MM.1S (cell line): ENCODE measurements at regions not wholly inside any gene's neighbourhood (a gene's known extent, or its start where the extent isn't known, plus 50 kb on each side); places are given as distances from the start of the nearest gene placed in this dataset.

Experiments used
- EZH2 ChIP-seq: fragments of 300-600 bp; sonication (generic); optimal IDR thresholded peaks from 2 replicates; pipeline ENCODE3; 2017; ENCODE audit warnings: low read depth, mild to moderate bottlenecking, antibody characterized with exemption, low read length, mixed read lengths
- TF ChIP-seq, protein P1 (sequence below): fragments of 300-600 bp; sonication (generic); IDR thresholded peaks from 2 replicates; pipeline ENCODE4 v1.5.1; 2016; ENCODE audit warnings: antibody characterized with exemption, low read length, mixed read lengths

DNA sequence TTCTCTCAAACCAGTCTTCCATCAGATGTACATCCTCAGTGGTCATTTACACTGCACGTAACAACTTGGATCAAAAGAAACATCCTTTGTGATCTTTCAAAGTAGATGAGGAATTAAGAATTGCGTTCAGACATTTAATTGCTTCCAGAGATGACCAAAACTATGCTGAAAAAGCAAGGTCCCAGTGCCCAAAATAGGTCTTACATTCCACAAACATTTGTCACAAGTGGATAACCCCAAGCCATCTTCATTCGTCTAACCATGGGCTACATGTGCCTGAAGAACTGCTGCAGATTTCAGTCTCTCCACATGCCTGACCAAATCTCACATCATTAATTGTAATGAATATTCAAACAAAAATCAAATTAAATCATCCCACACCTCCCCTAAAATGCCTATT is 273.6 kb downstream of the SHOX2 start:
- TF ChIP-seq, protein P1, sequence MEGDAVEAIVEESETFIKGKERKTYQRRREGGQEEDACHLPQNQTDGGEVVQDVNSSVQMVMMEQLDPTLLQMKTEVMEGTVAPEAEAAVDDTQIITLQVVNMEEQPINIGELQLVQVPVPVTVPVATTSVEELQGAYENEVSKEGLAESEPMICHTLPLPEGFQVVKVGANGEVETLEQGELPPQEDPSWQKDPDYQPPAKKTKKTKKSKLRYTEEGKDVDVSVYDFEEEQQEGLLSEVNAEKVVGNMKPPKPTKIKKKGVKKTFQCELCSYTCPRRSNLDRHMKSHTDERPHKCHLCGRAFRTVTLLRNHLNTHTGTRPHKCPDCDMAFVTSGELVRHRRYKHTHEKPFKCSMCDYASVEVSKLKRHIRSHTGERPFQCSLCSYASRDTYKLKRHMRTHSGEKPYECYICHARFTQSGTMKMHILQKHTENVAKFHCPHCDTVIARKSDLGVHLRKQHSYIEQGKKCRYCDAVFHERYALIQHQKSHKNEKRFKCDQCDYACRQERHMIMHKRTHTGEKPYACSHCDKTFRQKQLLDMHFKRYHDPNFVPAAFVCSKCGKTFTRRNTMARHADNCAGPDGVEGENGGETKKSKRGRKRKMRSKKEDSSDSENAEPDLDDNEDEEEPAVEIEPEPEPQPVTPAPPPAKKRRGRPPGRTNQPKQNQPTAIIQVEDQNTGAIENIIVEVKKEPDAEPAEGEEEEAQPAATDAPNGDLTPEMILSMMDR, result no peak
- TF ChIP-seq EZH2, result no peak
